MM.1S (cell line): ENCODE measurements at regions not wholly inside any gene's neighbourhood (a gene's known extent, or its start where the extent isn't known, plus 50 kb on each side); places are given as distances from the start of the nearest gene placed in this dataset.

Experiments used
- DNase-seq: peaks from one replicate; pipeline ENCODE4 v3.0.0-alpha.2; 2015
- H2AFZ ChIP-seq: fragments of 300-600 bp; sonication (generic); 2 replicates; pipeline ENCODE4 v1.6.0; 2016; ENCODE audit warnings: antibody characterized with exemption, low read length
- H3F3A ChIP-seq: fragments of 300-600 bp; sonication (generic); 2 replicates; pipeline ENCODE4 v1.6.1; 2016; ENCODE audit warnings: mild to moderate bottlenecking, antibody characterized with exemption, low read length, moderate library complexity, mixed read lengths; ENCODE audit not compliant: insufficient read depth
- H3K27ac ChIP-seq: fragments of 300-600 bp; sonication (generic); 2 replicates; pipeline ENCODE4 v1.5.1; 2016; ENCODE audit warnings: mild to moderate bottlenecking, low read length
- H3K27me3 ChIP-seq: fragments of 300-600 bp; sonication (generic); replicated peaks from 2 replicates; pipeline ENCODE4 v1.6.0; 2016; ENCODE audit warnings: low read length; ENCODE audit not compliant: insufficient read depth
- H3K36me3 ChIP-seq: fragments of 300-600 bp; sonication (generic); replicated peaks from 2 replicates; pipeline ENCODE4 v1.6.1; 2016; ENCODE audit warnings: mild to moderate bottlenecking, low read length, mixed read lengths; ENCODE audit not compliant: insufficient read depth
- H3K4me1 ChIP-seq: fragments of 300-600 bp; sonication (generic); 2 replicates; pipeline ENCODE4 v1.6.1; 2016; ENCODE audit warnings: low read length, mixed read lengths
- H3K4me2 ChIP-seq: fragments of 300-600 bp; sonication (generic); 2 replicates; pipeline ENCODE4 v1.6.0; 2016; ENCODE audit warnings: low read depth, low read length
- H3K4me3 ChIP-seq: fragments of 300-600 bp; sonication (generic); 2 replicates; pipeline ENCODE4 v1.5.1; 2016; ENCODE audit warnings: low read length, mixed read lengths
- H3K79me2 ChIP-seq: fragments of 300-600 bp; sonication (generic); 2 replicates; pipeline ENCODE4 v1.6.1; 2016; ENCODE audit warnings: mixed run types, low read length, mixed read lengths
- H3K9ac ChIP-seq: fragments of 300-600 bp; sonication (generic); 2 replicates; pipeline ENCODE4 v1.6.1; 2016; ENCODE audit warnings: low read length, mixed read lengths
- H3K9me2 ChIP-seq: fragments of 300-600 bp; sonication (generic); replicated peaks from 2 replicates; pipeline ENCODE4 v1.6.1; 2016; ENCODE audit warnings: mild to moderate bottlenecking, low read length, mixed read lengths; ENCODE audit not compliant: insufficient read depth
- H3K9me3 ChIP-seq: fragments of 300-600 bp; sonication (generic); replicated peaks from 2 replicates; pipeline ENCODE4 v1.6.1; 2016; ENCODE audit warnings: mild to moderate bottlenecking, low read length, mixed read lengths; ENCODE audit not compliant: insufficient read depth
- H4K20me1 ChIP-seq: fragments of 300-600 bp; sonication (generic); 2 replicates; pipeline ENCODE4 v1.6.1; 2016; ENCODE audit warnings: mild to moderate bottlenecking, low read length, moderate library complexity, mixed read lengths; ENCODE audit not compliant: insufficient read depth
- CTCF ChIP-seq: fragments of 300-600 bp; sonication (generic); IDR thresholded peaks from 2 replicates; pipeline ENCODE4 v1.5.1; 2016; ENCODE audit warnings: antibody characterized with exemption, low read length, mixed read lengths
- EZH2 ChIP-seq: fragments of 300-600 bp; sonication (generic); optimal IDR thresholded peaks from 2 replicates; pipeline ENCODE3; 2017; ENCODE audit warnings: low read depth, mild to moderate bottlenecking, antibody characterized with exemption, low read length, mixed read lengths
- EZH2phosphoT487 ChIP-seq: fragments of 300-600 bp; sonication (generic); IDR thresholded peaks from 2 replicates; pipeline ENCODE4 v1.6.1; 2018; ENCODE audit warnings: antibody characterized with exemption, low read length

GRCh38 chr2:147224070-147224469 is 620.8 kb upstream of the ACVR2A start:
- Histone ChIP-seq H3K27me3 (no peaks in the 10 kb centered on the region), H3K27ac (no peak overlapping the region), H3K9me3 (no peaks in the 10 kb centered on the region), H2AFZ (no peak overlapping the region), H3K79me2 (no peaks in the 10 kb centered on the region), H4K20me1 (no peaks in the 10 kb centered on the region), H3K9me2 (no peaks in the 10 kb centered on the region), H3K36me3 (no peaks in the 10 kb centered on the region), H3K4me1 (no peaks in the 10 kb centered on the region), H3F3A (no peaks in the 10 kb centered on the region), H3K4me2 (no peak overlapping the region), H3K9ac (no peak overlapping the region), H3K4me3 (no peak overlapping the region)
- TF ChIP-seq EZH2 (no peak), EZH2phosphoT487 (no peak), CTCF (no peak)
- no peak for DNase-seq

GRCh38 chr2:147223553-147224060 is 621.2 kb upstream of the ACVR2A start:
- no peak overlapping the region for H2AFZ ChIP-seq
- H3K4me1 ChIP-seq: no peaks in the 10 kb centered on the region
- H3K79me2 ChIP-seq: no peaks in the 10 kb centered on the region
- no peak overlapping the region for H3K27ac ChIP-seq
- no peak overlapping the region for H3K4me3 ChIP-seq
- H3K4me2 ChIP-seq: no peak overlapping the region
- H3F3A ChIP-seq: no peaks in the 10 kb centered on the region
- H3K9me2 ChIP-seq: no peaks in the 10 kb centered on the region
- TF ChIP-seq EZH2phosphoT487: no peak
- no peak for TF ChIP-seq CTCF
- no peak for TF ChIP-seq EZH2
- no peaks in the 10 kb centered on the region for H3K27me3 ChIP-seq
- no peak overlapping the region for H3K9ac ChIP-seq
- H3K9me3 ChIP-seq: no peaks in the 10 kb centered on the region
- DNase-seq: no peak
- H4K20me1 ChIP-seq: no peaks in the 10 kb centered on the region
- H3K36me3 ChIP-seq: no peaks in the 10 kb centered on the region

- no peaks in the 10 kb centered on the region for H4K20me1 ChIP-seq
- no peaks in the 10 kb centered on the region for H3K9me2 ChIP-seq
- H3K36me3 ChIP-seq: no peaks in the 10 kb centered on the region
- no peak overlapping the region for H3K27ac ChIP-seq
- no peaks in the 10 kb centered on the region for H3K79me2 ChIP-seq
- H3K9ac ChIP-seq: no peak overlapping the region
- no peaks in the 10 kb centered on the region for H3F3A ChIP-seq
- no peak for TF ChIP-seq EZH2
- no peak for TF ChIP-seq CTCF
- TF ChIP-seq EZH2phosphoT487: no peak
- H3K27me3 ChIP-seq: no peaks in the 10 kb centered on the region
- H3K4me1 ChIP-seq: no peaks in the 10 kb centered on the region
- no peak overlapping the region for H3K4me2 ChIP-seq
- H2AFZ ChIP-seq: no peak overlapping the region
- no peak overlapping the region for H3K4me3 ChIP-seq
- H3K9me3 ChIP-seq: no peaks in the 10 kb centered on the region
- DNase-seq: no peak
These were observed 621.7 kb upstream of the ACVR2A start for GRCh38 chr2:147223119-147223518.
